Stimulated activated naive CD8-positive, alpha-beta T cell treated with anti-CD3 and anti-CD28 coated beads, Interleukin-15, Interleukin-2, amounts not matched to agents 100 U/mL and 50 U/mL, for 24 hours (primary cell): ENCODE measurements at regions not wholly inside any gene's neighbourhood (a gene's known extent, or its start where the extent isn't known, plus 50 kb on each side); places are given as distances from the start of the nearest gene placed in this dataset.
"Not testable (repeated sequence)": the region's sequence is repeated elsewhere in the genome, so short reads cannot be mapped to it uniquely, and the experiment has no call there.

Experiments used
- ATAC-seq: fragments of 150-1000 bp; cut with Tn5 transposase; one replicate; pipeline ENCODE4 v1.10.0; 2021
- DNase-seq: peaks from one replicate; pipeline ENCODE4 v3.0.0; 2021

GRCh38 chr16:29168515-29169259, 183.8 kb downstream of the LAT start:
- ATAC-seq, DNase-seq: not testable (repeated sequence)

GRCh38 chr16:29164442-29165089, 179.7 kb downstream of the LAT start:
- DNase-seq, ATAC-seq: not testable (repeated sequence)

GRCh38 chr16:29160171-29160570, 175.3 kb downstream of the LAT start:
- not testable (repeated sequence) for DNase-seq, ATAC-seq

DNA sequence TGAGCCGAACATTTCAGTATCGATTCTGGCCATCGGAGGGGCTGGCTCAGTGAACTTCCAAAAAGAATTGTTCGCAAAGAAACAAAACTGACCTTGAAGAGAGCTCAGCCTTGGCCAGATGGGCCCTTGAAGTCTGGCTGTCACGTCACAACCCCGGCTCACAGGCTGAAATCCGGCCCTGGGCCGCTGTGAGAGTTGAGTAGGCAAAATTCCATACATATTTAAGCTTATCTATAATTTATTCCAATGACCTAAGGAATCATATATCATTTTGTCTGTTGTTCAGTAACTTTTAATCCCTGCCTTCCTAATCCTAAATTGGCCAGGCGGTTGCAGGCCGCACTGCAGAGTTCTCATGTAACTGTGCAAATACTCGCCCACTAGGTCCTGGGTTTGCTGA, 174.8 kb downstream of the LAT start:
- DNase-seq = not testable (repeated sequence)

DNA sequence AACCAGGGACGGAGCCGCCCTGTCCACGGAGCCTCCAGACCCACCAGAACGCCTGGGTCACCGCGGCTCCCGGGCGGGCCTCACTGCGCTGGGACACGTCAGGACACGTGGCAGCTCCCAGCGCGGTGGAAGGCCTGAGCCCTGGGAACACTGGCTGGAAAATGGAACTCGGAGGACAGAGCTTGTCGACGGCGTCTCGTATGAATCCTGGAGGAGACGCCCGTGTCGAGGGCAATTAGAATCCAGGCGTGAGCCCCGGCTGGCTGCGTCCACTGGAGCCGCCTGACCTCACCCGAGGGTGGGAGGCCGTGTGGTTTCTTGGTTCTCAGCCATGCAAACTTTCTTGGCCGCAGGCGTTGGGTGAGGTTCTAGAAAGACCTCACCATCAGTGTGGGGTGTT, 173.9 kb downstream of the LAT start:
- no peak for ATAC-seq
- DNase-seq = no peak

More for the DNA sequence above, 174.8 kb downstream of the LAT start:
- not testable (repeated sequence) for ATAC-seq

- not testable (repeated sequence) for ATAC-seq, DNase-seq
Observed at GRCh38 chr16:29158031-29158784, 173.4 kb downstream of the LAT start.

GRCh38 chr16:29157051-29157923, 172.4 kb downstream of the LAT start:
- not testable (repeated sequence) for ATAC-seq, DNase-seq

GRCh38 chr16:29156511-29156910, 171.7 kb downstream of the LAT start:
- ATAC-seq (no peak), DNase-seq (no peak)

GRCh38 chr16:29155866-29156200, 171.0 kb downstream of the LAT start:
- ATAC-seq = not testable (repeated sequence)

GRCh38 chr16:29155131-29155865, 170.4 kb downstream of the LAT start:
- peak; percentile 44 for ATAC-seq
- not testable (repeated sequence) for DNase-seq

More at GRCh38 chr16:29155866-29156200, 171.0 kb downstream of the LAT start:
- DNase-seq = not testable (repeated sequence)

GRCh38 chr16:29154676-29155121, 169.8 kb downstream of the LAT start:
- DNase-seq = no peak

GRCh38 chr16:29154088-29154487, 169.2 kb downstream of the LAT start:
- ATAC-seq (no peak), DNase-seq (no peak)

More at GRCh38 chr16:29154676-29155121, 169.8 kb downstream of the LAT start:
- ATAC-seq = no peak

DNA sequence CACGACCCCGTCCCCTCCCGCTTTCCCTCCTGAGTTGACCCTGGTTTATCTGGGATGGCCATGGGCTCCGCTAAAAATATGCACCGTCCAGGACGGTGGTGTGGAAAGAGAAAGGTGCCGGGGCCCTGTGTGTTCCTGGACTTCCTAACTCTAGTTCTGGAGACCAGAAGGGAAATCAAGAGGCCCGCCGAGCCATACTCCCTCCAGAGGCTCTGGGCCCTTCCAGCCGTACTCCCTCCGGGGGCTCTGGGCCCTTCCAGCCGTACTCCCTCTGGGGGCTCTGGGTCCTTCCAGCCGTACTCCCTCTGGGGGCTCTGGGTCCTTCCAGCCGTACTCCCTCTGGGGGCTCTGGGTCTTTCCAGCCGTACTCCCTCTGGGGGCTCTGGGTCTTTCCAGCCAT, 168.5 kb downstream of the LAT start:
- DNase-seq = not testable (repeated sequence)

DNA sequence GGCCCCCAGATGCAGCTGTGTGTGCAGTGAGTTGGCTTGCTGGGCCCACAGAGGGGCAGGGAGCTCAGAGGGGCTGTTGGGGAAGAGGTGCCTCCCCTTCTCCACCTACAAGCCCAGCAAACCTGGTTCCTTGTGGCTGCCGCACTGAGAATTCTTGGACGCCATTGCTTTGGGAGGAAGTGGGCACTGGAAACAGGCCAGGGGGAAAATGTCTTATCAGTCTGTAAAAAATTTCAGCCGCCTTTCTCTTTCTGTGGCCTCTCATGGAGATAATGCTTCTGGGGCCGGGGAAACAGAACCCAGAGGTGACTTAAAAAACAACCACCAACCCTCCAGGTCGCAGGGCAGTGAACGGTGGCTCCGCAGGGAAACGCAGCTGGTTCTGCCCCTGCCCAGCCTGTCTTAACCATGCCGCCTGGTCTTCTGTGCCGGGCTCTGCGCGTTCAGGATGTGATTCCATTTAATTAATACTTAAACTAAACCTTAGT, 167.7 kb downstream of the LAT start:
- DNase-seq, ATAC-seq: not testable (repeated sequence)

More for the DNA sequence above, 168.5 kb downstream of the LAT start:
- ATAC-seq = not testable (repeated sequence)

GRCh38 chr16:29151317-29151716, 166.5 kb downstream of the LAT start:
- ATAC-seq = no peak

GRCh38 chr16:29149912-29150311, 165.1 kb downstream of the LAT start:
- not testable (repeated sequence) for ATAC-seq, DNase-seq

More at GRCh38 chr16:29151317-29151716, 166.5 kb downstream of the LAT start:
- no peak for DNase-seq

DNA sequence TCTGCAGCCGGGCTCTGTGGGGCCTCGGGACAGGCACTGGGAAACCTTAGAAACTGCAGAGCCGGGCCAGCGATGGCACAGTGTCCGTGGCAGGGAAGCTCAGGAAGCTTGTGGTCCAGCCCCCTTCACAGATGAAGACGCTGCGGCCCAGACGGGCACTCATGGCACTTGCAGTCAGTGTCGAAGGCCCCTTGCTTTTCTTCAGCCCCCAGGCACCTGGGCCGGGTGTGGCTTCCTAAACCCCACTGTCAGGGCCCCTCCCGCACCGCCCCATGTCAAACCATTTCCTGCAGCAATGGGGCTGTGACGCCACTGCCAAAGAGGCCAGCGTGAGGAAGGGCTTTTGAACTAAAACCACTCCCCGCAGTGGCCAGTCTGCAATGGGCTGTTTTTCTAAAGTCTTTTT, 164.0 kb downstream of the LAT start:
- peak; percentile 60 for ATAC-seq
- peak; percentile 66 for DNase-seq

DNA sequence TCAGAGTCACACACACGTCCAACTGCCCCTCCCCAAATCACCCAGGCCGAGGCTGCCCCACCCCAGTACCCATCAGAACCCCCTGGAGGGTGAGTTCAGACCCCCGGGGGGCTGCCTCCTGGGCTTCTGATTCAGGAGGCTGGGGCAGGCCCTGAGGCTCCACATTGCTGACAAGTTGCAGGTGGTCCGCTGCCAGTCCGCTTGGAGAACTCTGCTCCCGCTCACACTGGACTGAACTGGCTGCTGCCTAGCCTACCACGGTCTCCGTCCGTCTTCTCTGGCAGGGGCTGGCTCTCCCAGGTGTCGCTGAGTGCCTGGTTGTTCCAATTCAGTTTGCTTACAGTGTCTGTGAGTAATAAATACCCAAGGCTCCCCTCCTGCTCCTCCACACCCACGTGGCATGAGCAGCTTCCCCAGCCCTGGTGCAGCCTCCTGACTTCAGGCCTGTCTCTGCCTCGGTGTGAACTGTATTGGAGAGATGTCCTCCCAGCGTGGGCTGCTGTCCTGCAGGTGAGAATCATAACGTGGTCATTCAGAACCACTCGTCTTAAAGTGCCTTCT, 163.4 kb downstream of the LAT start:
- ATAC-seq (peak; percentile 71), DNase-seq (peak; percentile 38)

- DNase-seq = peak; percentile 24
Observed at GRCh38 chr16:29147710-29148109, 162.9 kb downstream of the LAT start.

More at GRCh38 chr16:29147710-29148109, 162.9 kb downstream of the LAT start:
- ATAC-seq = peak; percentile 32
